ENCODE measurements at regions not wholly inside any gene's neighbourhood (a gene's known extent, or its start where the extent isn't known, plus 50 kb on each side); places are given as distances from the start of the nearest gene placed in this dataset.
A peak's percentile ranks its signal among the peaks of the same experiment; 100 is the strongest.

- Histone ChIP-seq H3K27ac (no peak overlapping the region), H3K9me3 (peaks cover 18% of the 10 kb centered on the region), H3K9ac (no peak overlapping the region), H3K36me3 (no peaks in the 10 kb centered on the region), H4K20me1 (no peaks in the 10 kb centered on the region), H3K4me1 (peaks cover 41% of the 10 kb centered on the region), H3K4me3 (no peak overlapping the region), H3K27me3 (no peaks in the 10 kb centered on the region), H3K4me2 (no peak overlapping the region)
- TF ChIP-seq Cebpa-rat (IDR thresholded peaks at IDR 0.05) = no peak
Observed at GRCh38 chr12:116656306-116656705, 81.6 kb downstream of the SPRING1 start.

DNA sequence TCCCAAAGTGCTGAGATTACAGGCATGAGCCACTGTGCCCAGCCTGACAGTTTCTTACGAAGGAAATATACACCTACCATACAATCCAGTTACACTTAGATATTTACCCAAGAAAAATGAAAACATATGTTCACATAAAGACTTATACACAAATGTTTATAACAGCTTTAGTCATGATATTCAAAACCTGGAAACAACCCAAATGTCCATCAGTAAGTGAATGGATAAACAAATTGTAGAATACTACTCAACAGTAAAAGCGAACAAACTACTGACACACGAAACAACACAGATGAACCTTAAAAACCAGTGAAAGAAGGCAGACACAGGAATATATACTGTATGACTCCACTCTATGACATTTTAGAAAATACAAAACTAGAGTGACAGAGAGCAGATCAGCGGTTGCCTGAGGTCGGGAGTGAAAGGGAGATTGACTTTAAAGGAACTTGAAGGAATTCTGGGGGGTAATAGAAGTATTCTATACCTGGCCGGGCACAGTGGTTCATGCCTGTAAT lies 83.6 kb downstream of the SPRING1 start:
- TF ChIP-seq Cebpa-rat (IDR thresholded peaks at IDR 0.05) = no peak
- Histone ChIP-seq H3K4me3 (no peak overlapping the region), H3K27me3 (no peaks in the 10 kb centered on the region), H3K27ac (no peak overlapping the region), H3K9ac (no peak overlapping the region), H3K4me1 (peaks cover 34% of the 10 kb centered on the region), H3K36me3 (peaks cover under 1% of the 10 kb centered on the region; the same call in 1 of the 2 replicates), H4K20me1 (no peaks in the 10 kb centered on the region), H3K4me2 (no peak overlapping the region), H3K9me3 (peaks cover 37% of the 10 kb centered on the region)

- no peak for TF ChIP-seq Cebpa-rat (IDR thresholded peaks at IDR 0.05)
- Histone ChIP-seq H3K4me1 (peaks cover 33% of the 10 kb centered on the region), H3K9ac (no peak overlapping the region), H3K36me3 (peaks cover 6% of the 10 kb centered on the region; the same call in 1 of the 2 replicates), H3K9me3 (peaks cover 60% of the 10 kb centered on the region), H4K20me1 (no peaks in the 10 kb centered on the region), H3K4me3 (no peak overlapping the region), H3K4me2 (no peak overlapping the region; the same call in 1 of the 2 replicates), H3K27ac (no peak overlapping the region), H3K27me3 (no peaks in the 10 kb centered on the region)
Observed at GRCh38 chr12:116651089-116651488, 86.8 kb downstream of the SPRING1 start.

GRCh38 chr12:116650585-116651087 lies 87.2 kb downstream of the SPRING1 start:
- no peak for TF ChIP-seq Cebpa-rat (IDR thresholded peaks at IDR 0.05)
- no peak overlapping the region for H3K9ac ChIP-seq
- peaks cover 6% of the 10 kb centered on the region; the same call in 1 of the 2 replicates for H3K36me3 ChIP-seq
- no peak overlapping the region for H3K4me2 ChIP-seq
- H3K4me1 ChIP-seq = peaks cover 38% of the 10 kb centered on the region
- no peak overlapping the region for H3K4me3 ChIP-seq
- H3K9me3 ChIP-seq = peaks cover 65% of the 10 kb centered on the region
- no peaks in the 10 kb centered on the region for H4K20me1 ChIP-seq
- no peaks in the 10 kb centered on the region for H3K27me3 ChIP-seq
- H3K27ac ChIP-seq = no peak overlapping the region

DNA sequence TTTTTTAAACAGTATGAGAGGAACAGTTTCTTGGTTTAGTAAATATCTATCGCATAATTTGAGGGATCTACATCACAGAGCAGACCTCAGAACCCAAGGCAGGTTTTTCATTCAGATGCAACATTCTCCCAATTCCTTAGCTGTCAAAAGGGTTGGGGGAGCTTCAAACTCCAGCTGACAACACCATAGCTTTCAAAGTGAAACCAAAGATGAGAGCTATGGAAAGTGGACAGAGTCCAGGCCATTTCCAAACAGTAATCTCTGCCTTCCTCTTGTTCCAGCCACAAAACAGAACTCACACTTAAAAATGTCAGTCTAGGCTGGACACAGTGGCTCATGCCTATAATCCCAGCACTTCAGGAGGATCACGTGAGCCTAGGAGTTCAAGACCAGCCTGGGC lies 87.8 kb downstream of the SPRING1 start:
- TF ChIP-seq Cebpa-rat (IDR thresholded peaks at IDR 0.05) = no peak
- no peak overlapping the region for H3K9ac ChIP-seq
- H3K27ac ChIP-seq = no peak overlapping the region
- H4K20me1 ChIP-seq = no peaks in the 10 kb centered on the region
- H3K4me2 ChIP-seq = no peak overlapping the region
- H3K4me1 ChIP-seq = peaks cover 43% of the 10 kb centered on the region
- H3K27me3 ChIP-seq = no peaks in the 10 kb centered on the region
- H3K4me3 ChIP-seq = no peak overlapping the region
- H3K9me3 ChIP-seq = peaks cover 71% of the 10 kb centered on the region
- peaks cover 6% of the 10 kb centered on the region; the same call in 1 of the 2 replicates for H3K36me3 ChIP-seq

DNA sequence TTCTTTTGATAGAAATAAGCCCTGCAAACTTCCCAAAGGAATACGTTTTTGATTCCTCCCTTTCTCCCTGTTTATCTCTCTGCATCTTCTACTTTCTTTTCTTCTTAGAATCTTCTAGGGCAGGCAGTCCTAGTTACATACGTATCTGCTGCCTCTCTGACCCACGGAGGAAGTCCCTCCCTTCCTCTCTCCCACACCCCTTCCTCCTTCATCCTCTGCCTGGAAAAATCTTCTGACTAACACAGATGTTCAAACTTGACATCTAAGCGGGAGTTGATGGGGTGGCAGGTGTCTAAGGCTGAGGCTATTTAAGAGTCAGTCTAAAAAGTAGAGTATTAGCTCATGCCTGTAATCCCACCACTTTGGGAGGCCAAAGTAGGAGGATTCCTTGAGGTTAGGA lies 88.6 kb downstream of the MAP1LC3B2 start:
- Histone ChIP-seq H3K4me1 (peaks cover 65% of the 10 kb centered on the region), H3K27me3 (no peaks in the 10 kb centered on the region), H4K20me1 (no peaks in the 10 kb centered on the region), H3K27ac (no peak overlapping the region), H3K9me3 (peaks cover 86% of the 10 kb centered on the region), H3K9ac (no peak overlapping the region), H3K4me3 (no peak overlapping the region), H3K4me2 (peak overlapping the region; percentile 41), H3K36me3 (peaks cover 6% of the 10 kb centered on the region; the same call in 1 of the 2 replicates)
- no peak for TF ChIP-seq Cebpa-rat (IDR thresholded peaks at IDR 0.05)

DNA sequence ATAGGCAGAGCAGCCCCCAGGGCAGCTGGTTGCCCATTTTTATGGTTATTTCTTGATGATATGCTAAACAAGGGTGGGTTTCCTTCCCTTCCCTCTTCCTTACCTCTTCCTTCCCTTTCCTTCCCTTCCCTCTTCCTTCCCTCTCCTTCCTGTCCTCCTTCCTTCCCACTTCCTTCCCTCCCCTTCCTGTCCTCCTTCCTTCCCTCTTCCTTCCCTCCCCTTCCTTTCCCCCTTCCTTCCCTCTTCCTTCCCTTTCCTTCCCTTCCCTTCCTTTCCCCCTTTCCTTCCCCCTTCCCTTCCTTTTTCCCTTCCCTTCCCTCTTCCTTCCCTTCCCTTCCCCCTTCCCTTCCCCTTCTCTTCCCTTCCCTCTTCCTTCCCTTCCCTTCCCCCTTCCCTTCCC lies 87.7 kb downstream of the MAP1LC3B2 start:
- H3K9ac ChIP-seq = no peak overlapping the region
- no peak overlapping the region for H3K4me2 ChIP-seq
- peaks cover 73% of the 10 kb centered on the region for H3K4me1 ChIP-seq
- TF ChIP-seq Cebpa-rat (IDR thresholded peaks at IDR 0.05) = no peak
- peaks cover 79% of the 10 kb centered on the region for H3K9me3 ChIP-seq
- H4K20me1 ChIP-seq = no peaks in the 10 kb centered on the region
- no peaks in the 10 kb centered on the region for H3K27me3 ChIP-seq
- H3K27ac ChIP-seq = no peak overlapping the region
- no peak overlapping the region for H3K4me3 ChIP-seq
- peaks cover 6% of the 10 kb centered on the region; the same call in 1 of the 2 replicates for H3K36me3 ChIP-seq

DNA sequence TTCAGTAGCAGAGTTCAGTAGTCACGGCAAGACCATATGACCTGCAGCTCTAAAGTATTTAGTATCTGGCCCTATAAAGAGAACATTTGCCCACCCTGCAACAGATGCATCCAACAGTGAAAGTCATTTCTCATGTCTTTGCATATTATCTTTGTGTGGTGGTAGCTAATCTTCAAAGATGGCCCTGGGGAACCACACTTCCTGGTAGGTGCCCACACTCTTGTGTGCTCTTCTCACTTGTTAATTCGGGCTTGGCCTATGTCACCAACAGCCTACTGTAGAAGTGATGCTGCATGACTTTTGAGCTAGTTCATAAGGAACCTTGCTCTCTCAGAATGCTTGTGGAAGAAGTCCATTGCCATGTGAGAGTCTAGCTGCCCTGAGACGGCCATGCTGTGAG lies 85.6 kb downstream of the MAP1LC3B2 start:
- Histone ChIP-seq H3K27me3 (no peaks in the 10 kb centered on the region), H4K20me1 (no peaks in the 10 kb centered on the region), H3K9ac (no peak overlapping the region), H3K9me3 (peaks cover 82% of the 10 kb centered on the region), H3K27ac (peak overlapping the region; percentile 25; the same call in 1 of the 2 replicates), H3K4me1 (peaks cover 57% of the 10 kb centered on the region), H3K36me3 (peaks cover 8% of the 10 kb centered on the region; the same call in 1 of the 2 replicates), H3K4me2 (peak overlapping the region; percentile 53), H3K4me3 (no peak overlapping the region)
- TF ChIP-seq Cebpa-rat (IDR thresholded peaks at IDR 0.05) = no peak

- Histone ChIP-seq H3K4me3 (no peak overlapping the region), H3K36me3 (0 out of 2 replicates have a peak, but pooled peaks cover 5% of the 10 kb centered on the region), H3K4me2 (peak overlapping the region; percentile 18; the same call in 1 of the 2 replicates), H3K27me3 (no peaks in the 10 kb centered on the region), H3K9ac (no peak overlapping the region), H3K27ac (peak overlapping the region; percentile 25; the same call in 1 of the 2 replicates), H4K20me1 (no peaks in the 10 kb centered on the region), H3K4me1 (peaks cover 58% of the 10 kb centered on the region), H3K9me3 (peaks cover 70% of the 10 kb centered on the region)
- TF ChIP-seq Cebpa-rat (IDR thresholded peaks at IDR 0.05) = no peak
Observed at GRCh38 chr12:116642683-116643082, 83.5 kb downstream of the MAP1LC3B2 start.

- no peak overlapping the region for H3K4me3 ChIP-seq
- peaks cover 61% of the 10 kb centered on the region for H3K4me1 ChIP-seq
- H3K27ac ChIP-seq = 0 out of 2 replicates have a peak overlapping the region, but pooled peaks have one; percentile 25
- H3K36me3 ChIP-seq = 0 out of 2 replicates have a peak, but pooled peaks cover 5% of the 10 kb centered on the region
- H3K27me3 ChIP-seq = no peaks in the 10 kb centered on the region
- no peak for TF ChIP-seq Cebpa-rat (IDR thresholded peaks at IDR 0.05)
- peak overlapping the region; percentile 18; the same call in 1 of the 2 replicates for H3K4me2 ChIP-seq
- no peak overlapping the region for H3K9ac ChIP-seq
- no peaks in the 10 kb centered on the region for H4K20me1 ChIP-seq
- peaks cover 69% of the 10 kb centered on the region for H3K9me3 ChIP-seq
Observed at GRCh38 chr12:116642106-116642505, 82.9 kb downstream of the MAP1LC3B2 start.
